ENCODE measurements at regions not wholly inside any gene's neighbourhood (a gene's known extent, or its start where the extent isn't known, plus 50 kb on each side); places are given as distances from the start of the nearest gene placed in this dataset.

DNA sequence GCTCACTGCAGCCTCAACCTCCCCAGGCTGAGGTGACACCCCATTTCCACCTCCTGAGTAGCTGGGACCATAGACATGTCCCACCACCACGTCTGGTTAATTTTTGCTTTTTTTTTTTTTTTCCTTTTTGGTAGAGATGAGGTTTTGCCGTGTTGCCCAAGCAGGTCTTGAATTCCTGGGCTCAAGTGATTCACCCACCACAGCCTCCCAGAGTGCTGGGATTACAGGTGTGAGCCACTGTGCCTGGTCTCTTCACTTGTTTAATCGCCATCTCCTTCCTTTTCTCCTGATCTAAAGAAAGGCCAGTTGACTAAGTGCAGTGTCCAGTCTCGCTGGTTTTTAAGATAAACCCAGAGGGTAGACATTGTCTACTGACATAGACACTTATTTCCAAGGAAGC is 152.0 kb downstream of the C16orf95 start:
- TF ChIP-seq, protein P1, sequence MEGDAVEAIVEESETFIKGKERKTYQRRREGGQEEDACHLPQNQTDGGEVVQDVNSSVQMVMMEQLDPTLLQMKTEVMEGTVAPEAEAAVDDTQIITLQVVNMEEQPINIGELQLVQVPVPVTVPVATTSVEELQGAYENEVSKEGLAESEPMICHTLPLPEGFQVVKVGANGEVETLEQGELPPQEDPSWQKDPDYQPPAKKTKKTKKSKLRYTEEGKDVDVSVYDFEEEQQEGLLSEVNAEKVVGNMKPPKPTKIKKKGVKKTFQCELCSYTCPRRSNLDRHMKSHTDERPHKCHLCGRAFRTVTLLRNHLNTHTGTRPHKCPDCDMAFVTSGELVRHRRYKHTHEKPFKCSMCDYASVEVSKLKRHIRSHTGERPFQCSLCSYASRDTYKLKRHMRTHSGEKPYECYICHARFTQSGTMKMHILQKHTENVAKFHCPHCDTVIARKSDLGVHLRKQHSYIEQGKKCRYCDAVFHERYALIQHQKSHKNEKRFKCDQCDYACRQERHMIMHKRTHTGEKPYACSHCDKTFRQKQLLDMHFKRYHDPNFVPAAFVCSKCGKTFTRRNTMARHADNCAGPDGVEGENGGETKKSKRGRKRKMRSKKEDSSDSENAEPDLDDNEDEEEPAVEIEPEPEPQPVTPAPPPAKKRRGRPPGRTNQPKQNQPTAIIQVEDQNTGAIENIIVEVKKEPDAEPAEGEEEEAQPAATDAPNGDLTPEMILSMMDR (conservative IDR thresholded peaks at IDR 0.05; ENCODE audit: low read depth, low read length) = no peak
- TF ChIP-seq EZH2 (IDR thresholded peaks at IDR 0.05; ENCODE audit: borderline replicate concordance, low read depth, low read length, poor library complexity, severe bottlenecking) = no peak
